NCI-H1092 treated with DMSO at 0.1 percent for 48 hours (cell line): ENCODE measurements at regions not wholly inside any gene's neighbourhood (a gene's known extent, or its start where the extent isn't known, plus 50 kb on each side); places are given as distances from the start of the nearest gene placed in this dataset.
A peak's percentile ranks its signal among the peaks of the same experiment; 100 is the strongest.

ENCODE experiments used
- DNase-seq: peaks from one replicate; lab custom pipeline; 2025; lab: John Stamatoyannopoulos, UW

DNA sequence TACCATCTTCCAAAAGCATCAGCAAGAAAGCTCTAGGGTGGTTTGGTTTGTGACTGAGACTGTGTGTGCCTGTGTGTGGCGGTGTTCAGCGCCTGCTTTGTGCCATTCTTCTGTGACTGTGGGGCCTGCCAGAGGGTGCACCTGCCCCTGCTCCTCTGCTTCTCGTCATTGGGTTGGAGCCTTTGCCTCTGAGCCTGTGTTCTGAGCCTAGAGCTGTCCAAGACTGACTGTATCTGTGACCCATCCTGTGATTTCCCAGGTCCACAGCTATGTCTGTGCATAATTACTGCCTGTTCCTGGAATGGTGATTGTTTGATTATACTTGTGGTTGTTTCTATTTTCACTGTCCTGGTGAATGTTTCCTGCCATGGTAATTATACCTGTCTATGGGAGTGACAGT, 57.1 kb upstream of the KLHL29 start:
- peak; percentile 57 for DNase-seq

DNA sequence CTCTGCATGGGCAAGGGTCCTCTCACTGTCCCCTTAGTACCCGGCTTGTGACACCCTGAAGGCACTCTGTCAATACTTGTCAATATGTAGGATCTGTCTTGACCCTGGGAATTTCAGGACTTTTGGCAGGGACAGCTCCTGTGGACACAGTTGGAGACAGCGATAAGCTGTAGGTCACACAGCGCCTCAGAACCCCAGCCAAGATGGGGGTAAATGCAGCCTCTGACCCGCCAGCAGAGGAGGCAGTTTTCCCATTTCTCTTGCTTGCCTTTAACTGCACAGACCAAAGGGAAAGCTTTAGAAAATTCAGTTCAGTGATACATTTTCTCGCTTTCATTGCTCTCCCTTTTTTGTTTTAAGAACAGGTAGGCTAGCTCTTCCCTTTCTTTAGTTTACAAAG, 54.8 kb upstream of the KLHL29 start:
- DNase-seq, result no peak
